MCF 10A (cell line): ENCODE measurements at regions not wholly inside any gene's neighbourhood (a gene's known extent, or its start where the extent isn't known, plus 50 kb on each side); places are given as distances from the start of the nearest gene placed in this dataset.

ENCODE experiments used
- BruUV-seq: library from RNA; stranded (reverse); fragments of 400-500 nt; replicated peaks from 2 replicates; lab custom pipeline; 2021; lab: Mats Ljungman, UMichigan
- CTCF ChIA-PET: fragments of 300-600 bp; sonication (Branson Sonifier 250); formaldehyde crosslinking; extraction: SDS; loops from one replicate; lab custom pipeline; 2021; ENCODE audit warnings: antibody characterized with exemption, inconsistent platforms; lab: Yijun Ruan, JAX
- POLR2A ChIA-PET: fragments of 300-600, 350-650 bp; sonication (Branson Sonifier 250); formaldehyde crosslinking; extraction: SDS; loops from one replicate; lab custom pipeline; 2020; ENCODE audit warnings: antibody characterized with exemption, inconsistent platforms; lab: Yijun Ruan, JAX
- DNase-seq: peaks from one replicate; pipeline ENCODE4 v3.0.0-alpha.2; 2018; ENCODE audit not compliant: unreplicated experiment
- H3K27ac Mint-ChIP-seq: one replicate; pipeline ENCODE4 v1.8.0; 2022; ENCODE audit warnings: mild to moderate bottlenecking, low read depth, mixed read lengths; ENCODE audit not compliant: unreplicated experiment
- H3K27me3 Mint-ChIP-seq: one replicate; pipeline ENCODE4 v1.8.0; 2022; ENCODE audit warnings: mixed read lengths; ENCODE audit not compliant: insufficient read depth, unreplicated experiment
- H3K36me3 Mint-ChIP-seq: one replicate; pipeline ENCODE4 v1.8.0; 2022; ENCODE audit warnings: mild to moderate bottlenecking, moderate library complexity, mixed read lengths; ENCODE audit not compliant: insufficient read depth, unreplicated experiment
- H3K4me1 Mint-ChIP-seq: one replicate; pipeline ENCODE4 v1.8.0; 2022; ENCODE audit warnings: mixed read lengths; ENCODE audit not compliant: insufficient read depth, unreplicated experiment
- H3K4me3 Mint-ChIP-seq: one replicate; pipeline ENCODE4 v1.8.0; 2022; ENCODE audit warnings: mild to moderate bottlenecking, moderate library complexity, mixed read lengths; ENCODE audit not compliant: unreplicated experiment
- H3K9me3 Mint-ChIP-seq: one replicate; pipeline ENCODE4 v1.8.0; 2022; ENCODE audit warnings: mixed read lengths; ENCODE audit not compliant: unreplicated experiment
- CTCF ChIP-seq: fragments of 200-600 bp; IDR thresholded peaks from one replicate; pipeline ENCODE4 v1.8.0; 2022; ENCODE audit warnings: antibody characterized with exemption, mild to moderate bottlenecking; ENCODE audit not compliant: unreplicated experiment
- intact Hi-C: fragments of 100-400 bp; cut with micrococcal nuclease; formaldehyde crosslinking; loops from 2 replicates; pipeline ENCODE4 v1.14.1; 2022

- CTCF ChIA-PET, result no interaction called here
- POLR2A ChIA-PET, result no interaction called here
- Mint-ChIP-seq H3K36me3 (no peaks in the 10 kb centered on the region), H3K27ac (no peak overlapping the region), H3K27me3 (no peaks in the 10 kb centered on the region), H3K9me3 (peaks cover 30% of the 10 kb centered on the region), H3K4me1 (no peaks in the 10 kb centered on the region), H3K4me3 (no peak overlapping the region)
- TF ChIP-seq CTCF, result no peak
- no peak for DNase-seq
- BruUV-seq, result no TSS peak
- intact Hi-C loops, result no loop called here
Measured at GRCh38 chr9:8025551-8025950, 226.0 kb upstream of the DMAC1 start.

DNA sequence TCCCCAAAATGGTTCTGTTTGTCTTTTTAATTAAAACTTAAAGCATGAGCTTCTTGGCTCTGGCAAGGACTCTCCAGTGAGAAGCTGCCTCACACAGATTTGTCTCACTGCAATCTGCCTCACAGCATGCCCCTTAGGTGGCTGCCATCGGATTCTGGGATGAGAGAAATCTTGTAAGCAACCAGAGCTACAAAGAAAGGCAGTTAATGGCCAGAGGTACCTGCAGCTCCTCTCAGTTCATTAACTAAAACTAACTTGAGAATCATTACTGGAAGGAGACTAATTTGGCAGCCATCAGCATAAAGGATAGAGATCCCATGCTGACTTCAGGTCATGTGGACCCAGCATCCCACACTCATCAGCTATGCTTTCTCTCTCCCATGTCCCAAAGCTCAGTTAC, 220.6 kb upstream of the DMAC1 start:
- Mint-ChIP-seq H3K27ac (no peak overlapping the region), H3K4me1 (no peaks in the 10 kb centered on the region), H3K27me3 (no peaks in the 10 kb centered on the region), H3K4me3 (no peak overlapping the region), H3K36me3 (no peaks in the 10 kb centered on the region), H3K9me3 (peaks cover 30% of the 10 kb centered on the region)
- no TSS peak for BruUV-seq
- DNase-seq, result no peak
- intact Hi-C loops, result no loop called here
- POLR2A ChIA-PET, result no interaction called here
- no peak for TF ChIP-seq CTCF
- CTCF ChIA-PET, result no interaction called here

DNA sequence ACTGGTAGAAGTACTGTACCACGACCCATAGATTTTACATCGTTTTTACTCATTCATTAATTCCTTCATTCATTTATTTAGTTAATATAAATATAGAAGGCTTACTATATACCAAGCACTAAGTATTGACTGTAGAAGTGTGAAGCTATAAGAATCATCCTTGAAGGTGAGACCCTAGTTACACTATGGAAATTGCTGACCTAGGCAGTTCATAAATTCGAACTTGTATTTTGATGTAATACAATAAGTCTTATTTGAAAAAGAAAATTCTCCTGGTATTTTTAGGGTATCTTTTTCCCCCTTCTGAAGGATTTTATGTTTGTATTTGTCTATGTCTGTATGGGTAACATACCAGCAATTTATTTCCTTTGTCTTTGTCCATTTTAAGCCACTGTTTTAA, 220.1 kb upstream of the DMAC1 start:
- Mint-ChIP-seq H3K4me1 (no peaks in the 10 kb centered on the region), H3K27me3 (no peaks in the 10 kb centered on the region), H3K4me3 (no peak overlapping the region), H3K9me3 (peaks cover 28% of the 10 kb centered on the region), H3K27ac (no peak overlapping the region), H3K36me3 (no peaks in the 10 kb centered on the region)
- POLR2A ChIA-PET, result no interaction called here
- intact Hi-C loops, result no loop called here
- no TSS peak for BruUV-seq
- CTCF ChIA-PET, result interaction anchor here (0.9 kb wide), 1 partner anchor 8 kb away, joined by 3 read pairs; no protein-coding TSS in a partner anchor
- no peak for TF ChIP-seq CTCF
- DNase-seq, result no peak

DNA sequence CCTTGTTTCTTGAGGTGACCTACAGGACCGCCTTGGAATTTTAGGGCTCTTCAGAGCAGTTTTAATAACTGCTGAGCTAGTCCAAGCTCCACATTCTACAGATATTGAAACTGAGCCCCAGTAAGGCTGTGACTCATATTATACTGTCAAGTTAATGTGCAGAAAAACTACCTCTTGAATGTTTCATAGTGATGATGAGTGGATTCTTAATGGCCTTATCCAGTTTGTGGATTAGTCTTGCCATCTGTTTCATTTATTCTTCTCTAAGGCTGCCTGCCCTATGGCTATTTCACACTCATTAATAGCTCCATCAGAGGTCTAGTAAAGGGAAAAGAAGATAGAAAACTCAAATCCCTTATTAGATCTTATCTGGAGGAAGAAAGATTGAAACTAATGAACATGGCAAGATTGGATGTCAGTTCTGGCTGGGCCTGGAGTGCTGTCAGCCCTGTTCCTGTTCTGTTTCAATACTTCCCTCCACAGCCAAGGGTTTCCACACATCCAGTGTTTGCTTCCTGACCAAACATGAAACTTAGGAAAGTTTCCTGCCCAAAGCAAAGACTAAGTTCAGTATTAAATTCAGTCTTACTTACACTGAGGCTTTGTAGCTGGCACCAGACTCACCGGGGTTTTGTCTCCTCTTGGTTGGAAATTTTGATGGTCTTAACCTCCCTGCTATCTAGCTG, 215.6 kb upstream of the DMAC1 start:
- CTCF ChIA-PET, result interaction anchor here (0.5 kb wide), 1 partner anchor 343 kb away, joined by 3 read pairs; no protein-coding TSS in a partner anchor
- no peak for DNase-seq
- no peak for TF ChIP-seq CTCF
- POLR2A ChIA-PET, result no interaction called here
- Mint-ChIP-seq H3K4me3 (no peak overlapping the region), H3K9me3 (no peaks in the 10 kb centered on the region), H3K36me3 (peaks cover 5% of the 10 kb centered on the region), H3K27me3 (no peaks in the 10 kb centered on the region), H3K27ac (no peak overlapping the region), H3K4me1 (no peaks in the 10 kb centered on the region)
- BruUV-seq, result no TSS peak
- intact Hi-C loops, result no loop called here
